GM23338 (cell line): ENCODE measurements at regions not wholly inside any gene's neighbourhood (a gene's known extent, or its start where the extent isn't known, plus 50 kb on each side); places are given as distances from the start of the nearest gene placed in this dataset.

Experiments used
- EZH2phosphoT487 ChIP-seq: fragments of 200-600 bp; sonication (generic); IDR thresholded peaks from one replicate; pipeline ENCODE4 v1.8.1; 2018; ENCODE audit warnings: antibody characterized with exemption; ENCODE audit not compliant: unreplicated experiment
- TF ChIP-seq, protein P1 (sequence below), 2 experiments: fragments of 200-600 bp in 1 of 2; sonication (generic) in 1 of 2; conservative IDR thresholded peaks; 2 replicates each; pipeline versions ENCODE4 v1.5.1 to v1.6.1; 2016 to 2017; ENCODE audit warnings: antibody characterized with exemption in 2 of 2, low read depth in 2 of 2, mild to moderate bottlenecking in 2 of 2, moderate library complexity in 1 of 2

DNA sequence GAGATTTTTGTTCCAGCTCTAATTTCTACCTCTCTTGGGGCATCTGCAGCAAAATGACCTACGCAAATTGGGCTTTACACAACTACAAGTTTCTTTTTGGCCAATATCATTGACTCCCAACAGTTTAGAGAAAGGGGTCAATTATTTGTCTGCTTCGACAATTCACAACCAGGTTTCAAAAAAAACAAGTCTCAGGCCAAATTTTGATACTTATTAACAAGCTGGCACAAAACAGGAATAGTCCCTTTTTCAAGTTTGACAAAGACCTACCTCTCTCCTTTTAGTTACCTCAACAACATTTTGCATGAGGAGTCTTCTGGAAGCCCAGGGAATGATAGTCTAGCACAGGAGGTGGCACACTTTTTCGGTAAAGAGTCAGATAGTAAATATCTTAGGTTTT lies 97.9 kb upstream of the TSHZ2 start:
- TF ChIP-seq, protein P1, sequence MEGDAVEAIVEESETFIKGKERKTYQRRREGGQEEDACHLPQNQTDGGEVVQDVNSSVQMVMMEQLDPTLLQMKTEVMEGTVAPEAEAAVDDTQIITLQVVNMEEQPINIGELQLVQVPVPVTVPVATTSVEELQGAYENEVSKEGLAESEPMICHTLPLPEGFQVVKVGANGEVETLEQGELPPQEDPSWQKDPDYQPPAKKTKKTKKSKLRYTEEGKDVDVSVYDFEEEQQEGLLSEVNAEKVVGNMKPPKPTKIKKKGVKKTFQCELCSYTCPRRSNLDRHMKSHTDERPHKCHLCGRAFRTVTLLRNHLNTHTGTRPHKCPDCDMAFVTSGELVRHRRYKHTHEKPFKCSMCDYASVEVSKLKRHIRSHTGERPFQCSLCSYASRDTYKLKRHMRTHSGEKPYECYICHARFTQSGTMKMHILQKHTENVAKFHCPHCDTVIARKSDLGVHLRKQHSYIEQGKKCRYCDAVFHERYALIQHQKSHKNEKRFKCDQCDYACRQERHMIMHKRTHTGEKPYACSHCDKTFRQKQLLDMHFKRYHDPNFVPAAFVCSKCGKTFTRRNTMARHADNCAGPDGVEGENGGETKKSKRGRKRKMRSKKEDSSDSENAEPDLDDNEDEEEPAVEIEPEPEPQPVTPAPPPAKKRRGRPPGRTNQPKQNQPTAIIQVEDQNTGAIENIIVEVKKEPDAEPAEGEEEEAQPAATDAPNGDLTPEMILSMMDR (conservative IDR thresholded peaks at IDR 0.05; ENCODE audit: low read depth in 2 of 2) = no peak
- TF ChIP-seq EZH2phosphoT487 = no peak
